HG02938 (cell line): ENCODE measurements at regions not wholly inside any gene's neighbourhood (a gene's known extent, or its start where the extent isn't known, plus 50 kb on each side); places are given as distances from the start of the nearest gene placed in this dataset.
"Not testable (repeated sequence)": the region's sequence is repeated elsewhere in the genome, so short reads cannot be mapped to it uniquely, and the experiment has no call there.

Experiments
- ATAC-seq: cut with Tn5 transposase; IDR thresholded peaks from one replicate; pipeline ENCODE4 v1.9.1; 2021; ENCODE audit warnings: mild to moderate bottlenecking, moderate library complexity; ENCODE audit not compliant: unreplicated experiment

DNA sequence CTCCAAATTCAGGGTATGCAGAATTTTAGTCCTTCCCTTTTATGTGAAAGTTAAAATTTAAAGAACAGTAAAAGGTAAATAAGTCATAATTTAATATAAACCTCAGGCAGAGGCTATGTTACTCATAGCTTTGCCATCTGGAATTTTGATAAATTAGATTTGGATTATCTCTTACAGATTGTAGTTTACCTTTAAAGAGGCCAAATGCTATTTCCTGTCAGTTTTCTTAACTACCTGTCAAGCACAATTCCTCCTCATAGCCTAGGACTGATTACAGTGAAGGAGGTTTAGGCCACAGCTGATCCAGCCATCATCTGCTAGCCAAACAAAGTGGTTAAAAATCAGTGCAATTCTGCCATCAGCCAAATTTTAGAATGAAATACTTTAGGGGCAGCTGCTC is 128.1 kb downstream of the MFAP3L start:
- no peak for ATAC-seq

DNA sequence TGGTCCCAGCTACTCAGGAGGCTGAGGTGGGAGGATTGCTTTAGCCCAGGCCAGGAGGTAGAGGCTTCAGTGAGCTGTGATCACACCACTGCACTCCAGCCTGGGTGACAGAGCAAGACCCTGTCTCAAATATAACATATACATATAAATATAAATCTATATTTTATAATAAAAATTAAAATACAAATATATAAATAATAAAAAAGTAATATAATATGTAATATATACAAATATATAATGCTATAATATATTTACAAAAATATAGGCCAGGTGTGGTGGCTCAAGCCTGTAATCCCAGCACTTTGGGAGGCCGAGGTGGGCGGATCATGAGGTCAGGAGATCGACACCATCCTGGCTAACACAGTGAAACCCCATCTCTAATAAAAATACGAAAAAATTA is 131.4 kb downstream of the MFAP3L start:
- not testable (repeated sequence) for ATAC-seq

DNA sequence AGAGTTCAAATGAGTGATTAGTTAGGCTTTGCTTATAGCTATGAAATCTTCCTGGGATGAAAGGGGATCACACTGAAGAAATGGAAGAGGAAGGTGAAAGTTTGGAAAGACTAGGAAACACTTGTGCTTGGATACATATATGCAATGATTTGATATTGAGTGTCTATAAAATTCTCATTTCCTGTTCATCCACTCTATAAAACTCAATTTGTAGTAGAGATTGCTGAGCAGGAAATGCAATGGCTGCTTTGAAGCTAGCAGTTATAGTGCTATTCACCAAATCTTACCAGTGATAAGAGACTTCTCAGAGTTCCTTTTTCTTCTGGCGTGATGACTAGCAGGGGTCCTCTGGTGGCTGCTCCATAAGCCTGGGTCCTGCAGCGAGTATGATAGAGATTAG is 128.1 kb upstream of the HPF1 start:
- ATAC-seq = no peak

DNA sequence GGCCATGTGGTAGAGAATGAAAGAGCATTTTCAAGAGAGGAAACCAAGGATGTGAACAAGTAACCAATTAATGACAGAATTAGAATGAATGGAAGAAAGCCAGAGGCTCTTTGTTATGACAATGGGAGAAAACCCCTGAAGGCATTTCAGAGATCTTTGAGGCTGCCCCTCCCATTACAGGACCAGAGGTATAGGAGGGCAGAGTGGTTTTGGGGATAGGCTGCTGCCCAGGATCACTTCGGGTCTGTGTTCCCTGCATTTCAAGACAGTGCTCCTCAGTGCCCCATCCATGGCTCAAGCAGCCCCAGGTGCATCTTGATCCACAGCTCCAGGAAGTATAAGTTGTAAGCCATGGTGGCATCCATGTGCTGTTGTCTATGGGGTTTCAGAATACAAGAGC is 124.0 kb upstream of the HPF1 start:
- no peak for ATAC-seq

DNA sequence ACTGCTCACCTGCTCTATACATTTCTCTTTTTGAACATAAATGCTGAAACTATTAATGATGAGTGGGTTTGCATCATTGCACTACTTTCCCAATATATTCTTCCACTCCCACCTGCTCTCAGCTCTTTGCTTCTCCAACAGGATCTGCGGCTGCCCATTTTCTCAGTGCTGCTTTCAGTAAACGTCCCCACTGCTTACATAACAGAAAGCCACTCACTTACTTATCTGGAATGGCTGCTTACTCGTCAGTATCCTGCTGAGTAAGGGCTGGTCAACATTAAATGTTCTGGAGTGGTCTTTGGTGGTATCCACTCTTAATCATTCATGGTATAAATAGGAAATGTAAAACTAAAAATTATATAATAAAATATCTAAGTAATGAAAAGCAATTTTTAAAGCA is 112.8 kb upstream of the HPF1 start:
- no peak for ATAC-seq

DNA sequence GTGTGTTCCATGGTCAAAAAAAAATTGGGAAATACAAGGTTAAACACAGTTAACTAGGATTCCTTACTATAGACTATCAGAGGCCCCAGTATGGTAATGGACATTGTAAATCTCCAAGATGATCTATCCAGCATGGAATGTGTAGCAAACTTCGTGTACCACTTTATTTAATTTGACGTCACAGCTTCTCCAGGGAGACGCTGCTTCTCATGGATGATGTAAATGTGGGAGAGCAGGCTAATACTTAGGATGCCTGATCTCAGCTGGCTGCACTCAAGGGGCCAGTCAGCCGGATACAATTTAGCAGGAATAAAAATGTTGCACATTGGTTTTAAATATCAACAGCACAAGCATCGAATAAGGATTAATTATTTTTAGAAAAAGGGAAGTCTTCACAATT is 111.7 kb upstream of the HPF1 start:
- no peak for ATAC-seq

DNA sequence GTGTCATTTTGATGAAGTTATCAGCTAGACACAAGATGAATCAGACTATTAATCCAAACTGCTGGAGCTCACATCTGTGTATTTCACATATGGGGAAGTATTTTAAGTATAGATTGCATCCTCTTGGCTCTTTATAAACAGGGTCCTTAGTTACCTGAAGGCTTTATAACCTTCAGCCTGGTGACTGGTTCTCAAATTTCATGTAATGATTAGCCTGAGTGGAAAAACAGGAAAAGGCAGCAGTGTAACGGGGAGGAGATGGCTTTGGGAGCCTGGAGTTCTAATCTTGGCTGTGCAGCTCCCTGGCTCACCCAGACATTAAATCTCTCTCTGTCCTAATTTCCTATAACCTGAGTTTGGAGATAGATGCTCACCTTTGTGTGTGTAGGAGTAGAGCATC is 103.8 kb upstream of the HPF1 start:
- ATAC-seq = no peak

DNA sequence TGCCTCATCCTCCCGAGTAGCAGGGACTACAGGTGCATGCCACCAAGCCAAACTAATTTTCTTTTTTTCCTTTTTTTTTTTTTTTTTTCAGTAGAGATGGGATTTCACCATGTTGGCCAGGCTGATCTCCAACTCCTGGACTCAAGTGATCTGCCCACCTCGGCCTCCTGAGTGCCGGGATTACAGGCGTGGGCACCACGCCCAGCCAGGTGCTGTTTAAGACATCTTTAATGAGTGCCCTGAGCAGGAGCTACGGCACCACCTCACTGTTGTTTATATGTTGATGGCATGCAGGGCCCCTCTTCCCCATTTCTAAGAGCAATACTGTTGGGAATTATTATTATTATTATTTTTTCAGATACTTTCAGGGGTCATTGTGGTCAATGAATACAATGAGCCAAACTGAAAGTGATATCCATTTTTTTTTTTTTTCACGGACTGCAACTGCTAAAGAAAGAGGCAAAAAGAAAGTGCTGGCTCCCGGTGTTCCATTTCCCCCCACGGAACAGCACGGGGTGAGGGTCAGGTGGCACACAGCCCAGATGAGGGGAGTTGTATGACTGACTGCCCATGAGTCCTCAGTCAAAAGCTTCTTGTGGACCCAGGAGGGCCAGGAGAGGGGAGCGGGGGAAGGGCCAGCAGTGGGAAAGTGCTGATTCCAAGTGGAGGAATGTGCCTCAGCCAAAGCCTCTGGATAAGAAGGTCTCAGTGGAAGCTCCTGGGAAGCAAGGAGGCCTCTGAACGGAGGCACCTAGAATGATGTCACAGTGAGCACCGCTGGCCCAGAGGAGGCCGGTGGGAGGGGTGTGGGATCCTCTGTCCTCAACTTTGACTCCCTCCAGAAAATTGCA is 101.8 kb upstream of the HPF1 start:
- no peak for ATAC-seq

DNA sequence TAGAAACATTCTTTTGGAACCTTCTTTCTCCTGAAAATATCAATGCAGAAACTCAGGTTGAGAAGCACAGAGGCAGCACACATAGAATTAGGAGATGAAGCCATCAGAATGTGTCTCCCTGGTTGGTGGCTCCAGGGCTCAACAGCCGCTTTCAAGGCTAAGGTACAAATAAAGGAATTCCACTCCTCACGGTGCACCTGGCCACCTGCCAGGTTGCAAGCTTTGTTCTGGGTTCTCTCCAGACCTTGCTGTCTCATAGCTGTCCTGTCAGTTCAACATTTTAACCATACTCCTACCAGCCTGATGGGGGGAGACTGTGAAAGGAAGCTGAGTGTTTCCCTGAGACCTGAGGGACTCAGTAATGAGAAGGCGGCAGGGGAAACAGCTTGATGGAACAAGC is 96.3 kb upstream of the HPF1 start:
- no peak for ATAC-seq

DNA sequence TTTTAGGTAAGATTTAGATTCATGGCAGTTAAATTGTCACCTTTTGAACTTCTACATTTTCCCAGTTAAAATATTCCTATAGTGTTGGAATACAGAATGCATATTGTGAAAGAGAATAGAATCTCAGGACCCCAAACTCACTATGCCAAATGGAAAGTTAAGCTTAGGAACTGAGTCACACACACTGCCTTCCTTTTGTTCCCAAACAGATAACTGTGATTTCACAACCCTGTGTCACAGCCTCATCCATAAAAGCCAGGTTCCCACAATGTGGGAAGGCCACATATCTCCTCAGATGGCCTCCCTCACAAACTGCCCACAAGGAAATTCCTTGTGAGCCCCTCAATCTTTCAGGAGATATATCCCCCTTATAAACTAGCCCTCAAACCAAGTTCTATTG is 94.7 kb upstream of the HPF1 start:
- ATAC-seq = no peak

DNA sequence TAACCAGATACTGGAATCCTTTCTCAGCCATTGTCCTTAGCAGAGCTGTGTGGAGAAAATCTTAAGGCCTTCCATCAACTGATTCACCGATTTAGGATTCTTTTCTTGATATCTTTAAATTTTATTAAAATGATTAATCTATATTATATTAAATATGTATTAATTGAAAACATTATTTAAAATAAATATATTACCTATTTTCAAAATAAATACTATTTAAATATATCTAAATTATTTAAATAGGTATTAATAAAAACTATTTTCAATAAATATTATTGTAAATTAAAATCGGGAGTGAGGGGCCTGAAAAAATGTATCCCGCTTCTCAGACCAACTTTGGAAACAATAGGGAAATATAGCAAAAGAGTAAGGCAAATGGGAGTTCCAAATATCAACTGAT is 94.0 kb upstream of the HPF1 start:
- no peak for ATAC-seq

DNA sequence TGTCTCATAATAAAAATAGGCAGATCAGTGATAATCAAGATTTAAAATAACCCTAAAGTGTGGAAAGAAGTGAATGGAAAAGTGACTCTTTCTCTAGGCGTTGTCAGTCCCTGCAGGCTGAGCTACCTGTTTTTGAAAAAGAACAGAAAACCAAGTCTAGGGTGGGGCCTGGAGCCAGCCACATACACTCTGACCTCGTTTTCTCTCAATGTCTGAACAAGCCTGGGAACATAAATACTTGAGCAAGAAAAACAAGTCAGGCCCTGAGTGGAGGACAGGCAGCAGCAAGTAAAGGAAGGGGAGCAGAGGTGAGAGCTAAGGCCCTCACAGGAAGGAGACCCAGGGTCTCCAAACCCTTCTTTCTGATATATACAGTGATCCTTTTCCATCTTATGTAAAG is 91.7 kb upstream of the HPF1 start:
- no peak for ATAC-seq

DNA sequence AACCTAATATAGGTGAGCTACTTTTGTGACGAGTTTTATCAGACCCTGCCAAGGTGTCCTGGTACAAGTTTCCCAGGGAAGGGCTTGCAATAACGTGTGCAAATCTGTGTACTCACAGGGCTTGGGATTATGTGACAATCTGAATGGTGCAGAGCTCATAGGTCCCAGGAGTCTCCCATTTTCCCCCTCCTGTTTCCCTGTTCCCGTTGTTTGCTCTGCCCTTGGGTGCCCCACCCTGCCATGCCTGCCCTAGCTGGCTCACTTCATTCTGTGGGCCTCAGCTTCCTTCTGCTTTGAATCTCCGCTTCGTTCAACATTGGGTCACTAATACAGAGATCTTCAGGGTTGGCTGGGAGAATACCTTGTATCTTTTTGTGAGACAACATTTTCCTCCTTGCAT is 90.3 kb upstream of the HPF1 start:
- no peak for ATAC-seq

DNA sequence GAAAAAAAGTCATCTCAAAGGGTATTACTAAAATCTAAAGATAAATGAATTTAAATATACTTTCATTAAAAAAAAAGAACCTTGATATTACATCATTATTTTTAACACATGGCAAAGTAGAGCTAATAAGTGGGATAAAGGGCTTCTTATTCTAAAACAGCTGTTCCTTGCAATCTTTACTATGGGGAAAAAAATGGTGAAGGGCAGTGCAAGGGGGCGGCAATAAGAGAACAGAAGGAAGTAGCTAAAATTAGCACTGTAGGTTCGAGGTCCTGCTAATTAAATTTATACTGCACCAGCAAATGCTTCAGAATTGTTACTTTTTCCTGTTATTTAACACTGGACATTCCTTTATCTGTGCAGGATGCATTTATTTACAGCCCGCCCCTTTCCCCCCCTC is 89.4 kb upstream of the HPF1 start:
- ATAC-seq = no peak

DNA sequence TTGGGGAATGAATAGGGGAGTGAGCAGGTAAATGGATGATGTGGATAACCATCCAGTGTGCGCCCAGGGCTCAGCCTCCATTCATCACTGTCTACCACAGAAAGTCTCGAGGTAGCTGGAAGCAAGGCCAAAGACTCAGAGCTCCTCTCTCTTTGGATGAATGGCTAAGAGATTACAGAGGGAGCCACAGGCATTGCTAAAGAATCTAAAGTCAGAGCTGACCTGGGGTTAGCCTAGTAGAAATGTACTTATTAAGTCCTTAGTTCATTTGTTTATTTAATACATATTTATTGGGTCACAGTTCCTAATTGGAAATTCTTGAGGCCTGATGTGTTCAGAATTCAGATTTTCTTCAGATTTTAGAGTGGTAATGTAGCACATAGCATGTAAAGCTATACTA is 88.7 kb upstream of the HPF1 start:
- ATAC-seq = no peak

DNA sequence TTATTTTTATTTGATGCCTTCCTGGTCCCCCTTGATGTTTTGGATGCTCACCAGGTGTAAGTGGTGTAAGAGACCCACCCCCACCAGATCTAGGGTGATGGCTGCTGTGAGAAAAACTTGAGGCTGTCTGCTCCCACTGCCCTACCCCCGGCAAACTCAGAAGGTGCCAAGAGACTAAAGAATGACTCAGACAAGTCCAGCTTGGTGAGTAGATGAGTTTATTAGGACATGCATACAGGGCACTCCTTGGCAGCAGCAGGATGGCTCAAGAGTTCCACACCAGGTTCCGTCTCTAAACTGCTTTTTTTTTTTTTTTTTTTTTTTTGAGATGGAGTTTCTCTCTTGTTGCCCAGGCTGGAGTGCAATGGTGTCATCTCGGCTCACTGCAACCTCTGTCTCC is 84.0 kb upstream of the HPF1 start:
- ATAC-seq = no peak

DNA sequence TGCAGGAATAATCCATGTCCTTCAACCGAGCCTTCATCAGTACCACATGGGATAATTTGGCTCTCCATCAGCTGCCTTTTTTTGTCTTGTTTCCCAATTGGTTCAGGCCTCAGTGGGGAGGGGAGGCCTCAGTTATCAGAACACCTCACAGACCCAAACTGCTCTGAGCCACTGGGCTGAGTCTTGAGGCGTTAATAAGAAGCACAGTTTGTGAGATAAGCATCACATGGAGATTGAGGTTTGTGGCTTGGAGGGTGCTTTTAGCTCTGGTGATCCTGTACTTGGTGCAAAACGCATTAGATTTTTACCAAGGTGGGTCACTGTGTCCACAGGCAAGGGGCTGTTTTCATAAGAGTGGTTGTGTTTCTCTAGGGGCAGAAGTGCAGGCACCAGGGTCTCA is 82.8 kb upstream of the HPF1 start:
- ATAC-seq = no peak

DNA sequence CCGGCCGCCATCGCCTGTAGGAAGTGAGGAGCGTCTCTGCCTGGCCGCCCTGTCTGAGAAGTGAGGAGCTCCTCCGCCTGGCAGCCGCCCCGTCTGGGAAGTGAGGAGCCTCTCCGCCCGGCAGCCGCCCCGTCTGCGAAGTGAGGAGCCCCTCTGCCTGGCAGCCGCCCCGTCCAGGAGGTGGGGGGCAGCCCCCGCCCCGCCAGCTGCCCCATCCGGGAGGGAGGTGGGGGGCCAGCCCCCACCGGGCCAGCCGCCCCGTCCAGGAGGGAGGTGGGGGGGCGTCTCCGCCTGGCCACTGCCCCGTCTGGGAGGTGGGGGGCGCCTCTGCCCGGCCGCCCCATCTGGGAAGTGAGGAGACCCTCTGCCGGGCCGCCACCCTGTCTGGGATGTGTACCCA is 70.6 kb upstream of the HPF1 start:
- not testable (repeated sequence) for ATAC-seq

DNA sequence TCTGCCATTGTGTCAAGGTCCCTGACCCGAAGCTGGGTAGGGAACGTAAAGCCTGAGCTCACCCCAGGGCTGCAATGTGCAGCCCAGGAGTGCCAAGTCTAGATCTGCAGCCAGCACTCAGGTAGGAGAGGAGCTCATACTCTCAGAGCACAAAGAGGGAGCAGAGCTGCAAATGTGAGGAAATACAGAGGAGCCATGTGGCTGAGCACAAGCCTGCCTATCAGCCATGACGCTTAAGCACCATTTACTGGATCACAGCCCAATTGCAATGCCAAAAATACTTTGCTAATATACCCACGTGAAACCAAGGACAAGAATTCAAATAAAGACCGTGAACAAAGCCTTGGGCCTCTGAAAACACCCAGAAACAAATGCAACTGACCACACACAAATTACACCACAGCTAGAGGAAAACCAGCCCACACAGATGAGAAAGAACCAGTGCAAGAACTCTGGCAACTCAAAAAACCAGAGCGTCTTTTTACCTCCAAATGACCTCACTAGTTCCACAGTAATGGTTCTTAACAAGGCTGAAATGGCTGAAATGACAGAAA is 69.0 kb upstream of the HPF1 start:
- ATAC-seq = no peak

DNA sequence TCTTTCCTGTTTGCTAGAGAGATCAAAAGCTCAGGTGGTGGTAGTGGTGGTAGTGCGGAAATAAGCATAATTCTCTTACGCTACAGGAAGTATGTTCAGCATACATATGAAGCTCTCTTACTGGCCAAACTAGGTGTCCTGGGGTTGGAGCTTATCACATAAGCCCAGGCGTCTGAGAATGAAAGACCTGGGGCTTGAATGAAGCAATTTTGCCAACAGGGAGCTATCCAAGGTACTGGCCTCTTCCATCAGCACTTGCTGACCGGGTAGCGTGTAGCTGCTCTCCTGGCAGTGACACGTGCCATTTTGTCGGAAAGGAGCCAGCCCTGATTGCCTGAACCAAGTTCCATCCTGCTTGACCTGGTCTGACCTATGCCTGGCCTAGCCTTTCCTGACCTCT is 65.9 kb upstream of the HPF1 start:
- ATAC-seq = no peak

DNA sequence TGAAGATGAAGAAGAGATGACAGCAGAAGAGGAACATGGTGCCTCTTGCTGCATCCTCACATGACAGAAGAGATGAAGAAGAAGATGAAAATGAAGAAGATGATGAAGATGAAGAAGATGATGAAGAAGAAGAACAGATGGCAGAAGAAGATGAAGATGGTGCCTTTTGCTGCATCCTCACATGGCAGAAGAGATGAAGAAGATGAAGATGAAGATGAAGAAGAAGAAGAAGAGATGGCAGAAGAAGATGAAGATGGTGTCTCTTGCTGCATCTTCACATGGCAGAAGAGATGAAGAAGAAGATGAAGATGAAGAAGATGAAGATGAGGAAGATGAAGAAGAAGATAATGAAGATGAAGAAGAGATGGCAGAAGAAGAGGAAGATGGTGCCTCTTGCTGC is 63.7 kb upstream of the HPF1 start:
- no peak for ATAC-seq

DNA sequence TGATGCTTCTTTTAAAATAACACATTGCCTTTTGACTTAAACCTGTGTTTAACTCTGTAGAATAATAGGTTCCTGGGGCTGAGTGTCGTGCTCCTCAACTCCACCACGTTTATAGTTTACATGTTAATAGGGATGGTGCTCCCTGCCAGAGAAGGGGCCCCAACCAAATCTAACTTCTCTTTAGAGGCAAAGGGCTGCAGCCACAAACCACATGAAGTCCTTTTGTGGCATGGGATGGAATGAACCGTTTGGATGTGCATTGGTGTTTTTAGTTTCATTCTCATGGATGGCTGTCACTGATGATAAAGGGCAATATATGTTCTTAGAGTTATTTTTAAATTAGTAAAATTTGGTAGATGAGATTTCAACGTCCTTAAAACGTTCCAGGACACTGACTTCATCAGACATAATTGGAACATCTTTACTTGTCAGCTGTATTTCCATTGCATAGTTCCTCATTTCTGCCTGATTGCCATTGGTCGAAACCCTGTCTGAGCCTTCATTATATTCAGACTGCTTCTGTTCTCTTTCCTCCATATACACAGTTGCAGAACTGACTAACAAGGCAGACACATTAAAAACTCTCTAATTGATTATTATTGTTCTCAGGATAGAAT is 60.4 kb upstream of the HPF1 start:
- ATAC-seq = no peak

DNA sequence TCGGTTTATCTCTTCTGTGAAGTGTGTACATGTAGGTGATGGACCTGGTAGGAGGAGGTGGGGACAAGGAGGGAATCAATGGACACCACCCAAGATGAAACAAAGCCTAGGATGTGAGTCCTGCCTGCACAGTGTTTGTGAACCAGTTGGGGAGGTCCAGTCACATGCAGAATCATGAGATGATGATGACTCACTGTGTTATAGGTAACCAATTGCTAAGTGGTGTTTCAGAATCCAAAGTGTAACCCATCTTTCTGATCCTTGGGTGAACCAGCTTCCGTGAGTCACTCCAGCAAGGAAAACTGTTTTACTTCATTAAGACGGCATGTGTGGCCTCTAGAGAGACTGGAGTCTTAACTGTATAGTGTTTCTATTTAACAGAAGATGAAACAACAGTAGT is 57.9 kb upstream of the HPF1 start:
- peak; percentile 54 for ATAC-seq
